Activated naive CD8-positive, alpha-beta T cell (primary cell): ENCODE measurements at regions not wholly inside any gene's neighbourhood (a gene's known extent, or its start where the extent isn't known, plus 50 kb on each side); places are given as distances from the start of the nearest gene placed in this dataset.
"Not testable (repeated sequence)": the region's sequence is repeated elsewhere in the genome, so short reads cannot be mapped to it uniquely, and the experiment has no call there.

Source experiments
- H3K27ac Mint-ChIP-seq: one replicate; pipeline ENCODE4 v1.8.0; 2021; ENCODE audit warnings: mixed read lengths
- H3K27me3 Mint-ChIP-seq: one replicate; pipeline ENCODE4 v1.8.0; 2021; ENCODE audit warnings: mixed read lengths
- H3K36me3 Mint-ChIP-seq: one replicate; pipeline ENCODE4 v1.8.0; 2021; ENCODE audit warnings: mixed read lengths
- H3K4me1 Mint-ChIP-seq: one replicate; pipeline ENCODE4 v1.8.0; 2021; ENCODE audit warnings: low read depth, mixed read lengths
- H3K4me3 Mint-ChIP-seq: one replicate; pipeline ENCODE4 v1.8.0; 2021; ENCODE audit warnings: mild to moderate bottlenecking, mixed read lengths
- H3K9me3 Mint-ChIP-seq: one replicate; pipeline ENCODE4 v1.8.0; 2021; ENCODE audit warnings: low read depth, mixed read lengths

DNA sequence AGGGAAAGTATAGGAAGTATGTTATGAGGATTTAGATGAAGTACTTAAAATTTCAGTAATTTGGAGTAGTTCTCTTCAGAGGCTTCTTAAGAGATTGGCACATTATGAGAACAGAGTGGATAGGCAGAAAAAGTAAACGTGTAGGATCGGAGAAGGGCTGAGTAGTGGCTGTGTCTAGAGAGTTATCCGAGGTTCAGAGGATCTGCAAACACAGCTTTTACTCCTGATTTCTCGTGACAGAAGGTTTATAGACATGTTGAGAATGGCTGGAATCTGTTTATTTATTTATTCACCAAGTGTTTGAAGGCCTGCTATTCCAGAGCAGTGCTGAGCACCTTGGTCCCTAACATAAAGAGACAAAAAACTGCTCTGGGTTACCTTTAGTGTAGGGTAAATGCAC, 51.4 kb upstream of the NIPA1 start:
- H3K4me1 Mint-ChIP-seq = peaks cover 18% of the 10 kb centered on the region
- not testable (repeated sequence) for H3K27me3 Mint-ChIP-seq, H3K9me3 Mint-ChIP-seq, H3K4me3 Mint-ChIP-seq, H3K36me3 Mint-ChIP-seq, H3K27ac Mint-ChIP-seq

DNA sequence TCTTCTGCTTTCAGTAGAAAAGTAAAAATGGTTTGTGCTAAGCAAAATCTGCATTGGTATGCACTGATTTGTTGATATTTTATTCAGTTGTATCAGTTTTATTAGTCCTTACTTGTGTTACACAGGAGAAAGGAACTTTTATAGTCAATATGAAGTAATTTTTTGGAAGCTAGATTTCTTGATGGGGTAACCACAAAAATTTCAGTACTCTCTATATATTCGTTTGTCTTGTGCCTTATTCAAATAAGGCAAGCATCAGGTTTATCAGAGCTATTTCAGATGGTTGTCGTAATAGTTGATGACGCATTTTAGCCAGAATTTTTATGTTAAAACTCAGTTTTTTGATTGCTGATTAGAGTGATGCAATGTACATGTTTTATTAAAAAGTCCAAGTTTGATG, 50.7 kb upstream of the NIPA1 start:
- Mint-ChIP-seq H3K4me3 (no peak overlapping the region), H3K4me1 (peaks cover 21% of the 10 kb centered on the region), H3K36me3 (no peaks in the 10 kb centered on the region), H3K27me3 (peaks cover 7% of the 10 kb centered on the region), H3K9me3 (no peaks in the 10 kb centered on the region), H3K27ac (no peak overlapping the region)

DNA sequence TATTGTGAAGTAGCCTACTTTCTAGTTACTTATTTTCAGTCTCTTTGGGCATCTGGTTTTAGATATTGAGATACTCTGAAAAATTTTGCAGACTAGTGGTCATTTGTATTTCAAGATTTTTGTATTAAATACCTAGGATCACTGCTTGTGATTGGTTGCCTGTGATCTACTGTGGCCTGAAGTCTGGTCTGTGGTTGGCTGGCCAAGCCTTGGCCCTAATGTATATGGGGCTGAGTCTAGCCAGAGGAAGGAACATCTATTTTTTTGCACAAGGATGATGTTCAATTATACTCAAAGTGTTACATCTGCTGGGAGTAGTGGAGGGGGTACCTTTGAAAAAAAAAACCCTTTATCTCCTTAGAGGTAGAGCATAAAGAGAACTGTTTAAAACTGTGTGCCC, 50.2 kb upstream of the NIPA1 start:
- H3K27me3 Mint-ChIP-seq, H3K27ac Mint-ChIP-seq, H3K36me3 Mint-ChIP-seq, H3K9me3 Mint-ChIP-seq, H3K4me3 Mint-ChIP-seq: not testable (repeated sequence)
- H3K4me1 Mint-ChIP-seq = peaks cover 21% of the 10 kb centered on the region
